GM12878 (cell line): ENCODE measurements at regions not wholly inside any gene's neighbourhood (a gene's known extent, or its start where the extent isn't known, plus 50 kb on each side); places are given as distances from the start of the nearest gene placed in this dataset.

Experiments
- ATAC-seq: fragments of 200-7000 bp; cut with Tn5 transposase; 3 replicates; pipeline ENCODE4 v1.9.1; 2020; ENCODE audit warnings: mild to moderate bottlenecking, moderate library complexity
- BruUV-seq: library from RNA; stranded (reverse); fragments of 400-500 nt; replicated peaks from 2 replicates; lab custom pipeline; 2021; lab: Mats Ljungman, UMichigan
- CTCF ChIA-PET: fragments of 300-600 bp; sonication (Branson Sonifier 250); formaldehyde crosslinking; extraction: SDS; loops from one replicate; lab custom pipeline; 2021; ENCODE audit warnings: inconsistent platforms; lab: Yijun Ruan, JAX
- POLR2A ChIA-PET: fragments of 350-600 bp; formaldehyde crosslinking; extraction: SDS; loops from one replicate; lab custom pipeline; 2021; ENCODE audit warnings: inconsistent platforms; lab: Charles Lee
- RAD21 ChIA-PET: fragments of 300-600 bp; sonication (Branson Sonifier 250); formaldehyde crosslinking; loops from one replicate; lab custom pipeline; 2023; ENCODE audit warnings: antibody characterized with exemption; ENCODE audit not compliant: unreplicated experiment; lab: Charles Lee
- SMC1A ChIA-PET: fragments of 300-600 bp; sonication (Branson Sonifier 250); formaldehyde crosslinking; loops from one replicate; lab custom pipeline; 2023; ENCODE audit not compliant: unreplicated experiment, uncharacterized antibody; lab: Charles Lee
- DNase-seq: peaks from one replicate; pipeline ENCODE4 v3.0.0-alpha.2; 2011; ENCODE audit warnings: low read depth, low spot score
- FAIRE-seq: peaks from 3 replicates; lab custom pipeline; 2011; peaks lifted over from hg19 to GRCh38; lab: Jason Lieb, UNC
- H2AFZ ChIP-seq: 2 replicates; pipeline ENCODE4 v1.6.0; 2011; ENCODE audit warnings: low read depth, low read length, control low read depth; ENCODE audit not compliant: control insufficient read depth
- H3K27ac ChIP-seq: 2 replicates; pipeline ENCODE4 v1.5.1; 2011; ENCODE audit warnings: control low read depth; ENCODE audit not compliant: control insufficient read depth, insufficient read depth
- H3K27me3 ChIP-seq, 2 experiments: replicated peaks in 1 of 2; 2 replicates each; pipeline versions ENCODE4 v1.6.0 to v1.6.1; 2011; ENCODE audit warnings: low read length in 1 of 2; ENCODE audit not compliant: control insufficient read depth in 2 of 2, insufficient read depth in 2 of 2
- H3K36me3 ChIP-seq, 2 experiments: 2 replicates each; pipeline ENCODE4 v1.5.1; 2011; ENCODE audit warnings: low read length in 1 of 2; ENCODE audit not compliant: control insufficient read depth in 2 of 2, insufficient read depth in 2 of 2
- H3K4me1 ChIP-seq: 2 replicates; pipeline ENCODE4 v1.6.1; 2011; ENCODE audit warnings: mild to moderate bottlenecking, low read length, moderate library complexity, mixed read lengths; ENCODE audit not compliant: control insufficient read depth, insufficient read depth
- H3K4me2 ChIP-seq: 2 replicates; pipeline ENCODE4 v1.6.0; 2011; ENCODE audit warnings: control low read depth; ENCODE audit not compliant: control insufficient read depth, insufficient read depth
- H3K4me3 ChIP-seq: fragments of 200-600 bp; sonication (generic); 2 replicates; pipeline ENCODE4 v1.5.1; 2016
- H3K79me2 ChIP-seq: 2 replicates; pipeline ENCODE4 v1.6.0; 2011; ENCODE audit warnings: low read length; ENCODE audit not compliant: control insufficient read depth, insufficient read depth
- H3K9ac ChIP-seq: 2 replicates; pipeline ENCODE4 v1.8.0; 2011; ENCODE audit warnings: low read length, control low read depth, mixed read lengths; ENCODE audit not compliant: control insufficient read depth, insufficient read depth
- H3K9me3 ChIP-seq: replicated peaks from 3 replicates; pipeline ENCODE4 v1.5.1; 2011; ENCODE audit warnings: mild to moderate bottlenecking, low read length; ENCODE audit not compliant: control insufficient read depth, insufficient read depth
- H4K20me1 ChIP-seq: 2 replicates; pipeline ENCODE4 v1.6.0; 2011; ENCODE audit not compliant: control insufficient read depth, insufficient read depth
- ASH2L ChIP-seq: fragments of 300-600, 200-600 bp; sonication (generic); IDR thresholded peaks from 2 replicates; pipeline ENCODE4 v1.6.1; 2017; ENCODE audit warnings: low read depth, mild to moderate bottlenecking, borderline replicate concordance
- ATF2 ChIP-seq: IDR thresholded peaks from 2 replicates; pipeline ENCODE4 v1.6.1; 2012; ENCODE audit warnings: low read length, inconsistent platforms
- BMI1 ChIP-seq: fragments of 450-650 bp; IDR thresholded peaks from 2 replicates; pipeline ENCODE4 v1.6.1; 2016; ENCODE audit warnings: mild to moderate bottlenecking, moderate library complexity, borderline replicate concordance
- EED ChIP-seq: sonication (generic); IDR thresholded peaks from 2 replicates; pipeline ENCODE4 v1.6.1; 2016; ENCODE audit warnings: antibody characterized with exemption, low read depth
- MTA2 ChIP-seq: fragments of 450-650 bp; IDR thresholded peaks from 2 replicates; pipeline ENCODE4 v1.6.1; 2016; ENCODE audit warnings: low read depth, mild to moderate bottlenecking, moderate library complexity
- MYC ChIP-seq: IDR thresholded peaks from 2 replicates; pipeline ENCODE4 v1.6.1; 2011; ENCODE audit warnings: mild to moderate bottlenecking, low read length, moderate library complexity, inconsistent platforms; ENCODE audit not compliant: insufficient read depth, insufficient replicate concordance, insufficient read length, severe bottlenecking
- NBN ChIP-seq: fragments of 450-650 bp; IDR thresholded peaks from 2 replicates; pipeline ENCODE4 v1.6.1; 2016
- NFIC ChIP-seq: IDR thresholded peaks from 2 replicates; pipeline ENCODE4 v1.6.1; 2012; ENCODE audit warnings: low read depth, mild to moderate bottlenecking, inconsistent platforms, low read length, moderate library complexity
- PKNOX1 ChIP-seq: fragments of 450-650 bp; IDR thresholded peaks from 2 replicates; pipeline ENCODE4 v1.6.1; 2016; ENCODE audit warnings: mild to moderate bottlenecking
- PML ChIP-seq: IDR thresholded peaks from 2 replicates; pipeline ENCODE4 v1.6.1; 2012; ENCODE audit warnings: low read length, inconsistent platforms
- RB1 ChIP-seq: fragments of 450-650 bp; formaldehyde crosslinking; IDR thresholded peaks from 2 replicates; pipeline ENCODE4 v1.6.1; 2017; ENCODE audit warnings: mild to moderate bottlenecking, borderline replicate concordance
- RELB ChIP-seq: fragments of 450-650 bp; IDR thresholded peaks from 2 replicates; pipeline ENCODE4 v1.6.1; 2017; ENCODE audit warnings: low read depth, mild to moderate bottlenecking, moderate library complexity
- TBL1XR1 ChIP-seq: IDR thresholded peaks from 2 replicates; pipeline ENCODE4 v1.6.1; 2012; ENCODE audit warnings: low read depth, low read length, improper control_type of control experiment
- WGBS: methylation state at CpG from one replicate; pipeline ENCODE4 v1.1.6; 2016; ENCODE audit warnings: low lambda C conversion rate; ENCODE audit not compliant: insufficient replicate concordance, insufficient coverage; ENCODE audit errors: missing lambda C conversion rate; 5-methylcytosine and 5-hydroxymethylcytosine counted together
- in situ Hi-C: fragments of 300-500 bp; cut with MboI; formaldehyde crosslinking; loops from 9 replicates; pipeline ENCODE4 v1.14.3; 2018; ENCODE audit warnings: mixed read lengths
- intact Hi-C: fragments of 100-400 bp; cut with micrococcal nuclease; formaldehyde crosslinking; loops from one replicate; pipeline ENCODE4 v1.14.2; 2022; ENCODE audit not compliant: unreplicated experiment

GRCh38 chr5:28164568-28164967, 1126.2 kb upstream of the CDH9 start:
- no peaks in the 10 kb centered on the region for H3K79me2 ChIP-seq
- 71% methylated on average over 2 of the region's 2 CpGs for WGBS
- BruUV-seq, result no TSS peak
- no peaks in the 10 kb centered on the region for H3K9me3 ChIP-seq
- no peak overlapping the region for H3K27ac ChIP-seq
- FAIRE-seq (no peak), ATAC-seq (peak; percentile 90), DNase-seq (no peak)
- SMC1A ChIA-PET, result interaction anchor here (1.0 kb wide), 1 partner anchor 26 kb away, joined by 3 read pairs; no protein-coding TSS in a partner anchor
- no peak overlapping the region for H2AFZ ChIP-seq
- no peak overlapping the region for H3K9ac ChIP-seq
- H3K4me2 ChIP-seq, result no peak overlapping the region
- H3K36me3 ChIP-seq, result no peaks in the 10 kb centered on the region
- no peaks in the 10 kb centered on the region for H3K4me1 ChIP-seq
- TF ChIP-seq PKNOX1 (peak; percentile 20; the same call in 1 of the 2 replicates), EED (no peak), RB1 (no peak), ATF2 (no peak), BMI1 (no peak), TBL1XR1 (no peak), NBN (no peak), ASH2L (no peak), RELB (peak; percentile 36; the same call in 1 of the 2 replicates), MTA2 (peak; percentile 62), PML (no peak), NFIC (no peak), MYC (no peak)
- TF ChIP-seq, all 136 proteins: peak for 3
- ChIA-PET POLR2A (no interaction called here), CTCF (interaction anchor here (1.3 kb wide), 1 partner anchor 22 kb away, joined by 3 read pairs; no protein-coding TSS in a partner anchor), RAD21 (no interaction called here)
- no peaks in the 10 kb centered on the region for H3K27me3 ChIP-seq
- H3K4me3 ChIP-seq, result no peak overlapping the region
- in situ Hi-C loops, result no loop called here
- intact Hi-C loops, result no loop called here
- no peaks in the 10 kb centered on the region for H4K20me1 ChIP-seq
